Activated CD4-positive, alpha-beta T cell treated with anti-CD3 and anti-CD28 coated beads for 36 hours (primary cell): ENCODE measurements at regions not wholly inside any gene's neighbourhood (a gene's known extent, or its start where the extent isn't known, plus 50 kb on each side); places are given as distances from the start of the nearest gene placed in this dataset.
"Not testable (repeated sequence)": the region's sequence is repeated elsewhere in the genome, so short reads cannot be mapped to it uniquely, and the experiment has no call there.

Source experiments
- ATAC-seq: fragments of 200-7000 bp; cut with Tn5 transposase; one replicate; pipeline ENCODE4 v1.10.0; 2021; ENCODE audit warnings: mild to moderate bottlenecking, moderate library complexity
- CTCF ChIA-PET: fragments of 350-600 bp; sonication (Branson Sonifier 250); formaldehyde crosslinking; loops from one replicate; lab custom pipeline; 2021; ENCODE audit warnings: antibody characterized with exemption; lab: Charles Lee
- POLR2A ChIA-PET: fragments of 350-600 bp; sonication (Branson Sonifier 250); formaldehyde crosslinking; loops from one replicate; lab custom pipeline; 2021; ENCODE audit warnings: antibody characterized with exemption, inconsistent platforms; lab: Charles Lee
- DNase-seq: peaks from one replicate; pipeline ENCODE4 v3.0.0-alpha.2; 2020
- H3K27ac Mint-ChIP-seq: one replicate; pipeline ENCODE4 v1.8.0; 2021; ENCODE audit warnings: mixed read lengths
- H3K27me3 Mint-ChIP-seq: one replicate; pipeline ENCODE4 v1.8.0; 2021; ENCODE audit warnings: mixed read lengths
- H3K36me3 Mint-ChIP-seq: one replicate; pipeline ENCODE4 v1.8.0; 2021; ENCODE audit warnings: low read depth, mixed read lengths
- H3K4me1 Mint-ChIP-seq: one replicate; pipeline ENCODE4 v1.8.0; 2021; ENCODE audit warnings: mixed read lengths
- H3K4me3 Mint-ChIP-seq: one replicate; pipeline ENCODE4 v1.8.0; 2021; ENCODE audit warnings: mild to moderate bottlenecking, moderate library complexity, mixed read lengths
- H3K9me3 Mint-ChIP-seq: one replicate; pipeline ENCODE4 v1.8.0; 2021; ENCODE audit warnings: low read depth, mixed read lengths
- intact Hi-C, 2 experiments: fragments of 100-400 bp; cut with DNase I in 1 of 2; cut with micrococcal nuclease in 1 of 2; formaldehyde crosslinking; loops; one replicate each; pipeline versions ENCODE4 v1.14.2 to v1.15.1; 2022 to 2024; cut with DNase I, micrococcal nuclease

- H3K4me3 Mint-ChIP-seq, H3K36me3 Mint-ChIP-seq, POLR2A ChIA-PET: not testable (repeated sequence)
Observed at GRCh38 chr1:67513392-67514294, 83.4 kb upstream of the SERBP1 start.

GRCh38 chr1:67514300-67514699 is 84.1 kb upstream of the SERBP1 start:
- Mint-ChIP-seq H3K27me3 (no peaks in the 10 kb centered on the region), H3K9me3 (peaks cover 8% of the 10 kb centered on the region), H3K4me3 (no peak overlapping the region), H3K4me1 (no peaks in the 10 kb centered on the region), H3K36me3 (no peaks in the 10 kb centered on the region), H3K27ac (no peak overlapping the region)
- CTCF ChIA-PET, result no interaction called here
- no peak for DNase-seq
- POLR2A ChIA-PET, result no interaction called here
- ATAC-seq, result no peak
- intact Hi-C loops, result no loop called here

More at GRCh38 chr1:67513392-67514294, 83.4 kb upstream of the SERBP1 start:
- DNase-seq, H3K4me1 Mint-ChIP-seq, H3K27ac Mint-ChIP-seq, H3K27me3 Mint-ChIP-seq, H3K9me3 Mint-ChIP-seq, intact Hi-C loops, ATAC-seq: not testable (repeated sequence)
- CTCF ChIA-PET, result interaction anchor here (1.2 kb wide), 1 partner anchor 14 kb away, joined by 3 read pairs; no protein-coding TSS in a partner anchor

- POLR2A ChIA-PET, result no interaction called here
- Mint-ChIP-seq H3K4me1 (no peaks in the 10 kb centered on the region), H3K27me3 (no peaks in the 10 kb centered on the region)
Observed at GRCh38 chr1:67514786-67515185, 84.6 kb upstream of the SERBP1 start.

GRCh38 chr1:67515324-67516080 is 85.3 kb upstream of the SERBP1 start:
- H3K4me1 Mint-ChIP-seq, result no peaks in the 10 kb centered on the region
- no peaks in the 10 kb centered on the region for H3K36me3 Mint-ChIP-seq
- DNase-seq, result no peak
- H3K27me3 Mint-ChIP-seq, result no peaks in the 10 kb centered on the region
- no peak overlapping the region for H3K4me3 Mint-ChIP-seq
- ChIA-PET POLR2A (interaction anchor here (0.5 kb wide), 1 partner anchor 146 kb away, joined by 3 read pairs; no protein-coding TSS in a partner anchor), CTCF (interaction anchor here (2.8 kb wide), 1 partner anchor 15 kb away, joined by 11 read pairs; no protein-coding TSS in a partner anchor)
- H3K9me3 Mint-ChIP-seq, result peaks cover 8% of the 10 kb centered on the region
- no peak overlapping the region for H3K27ac Mint-ChIP-seq
- no peak for ATAC-seq
- intact Hi-C loops, result no loop called here

More at GRCh38 chr1:67514786-67515185, 84.6 kb upstream of the SERBP1 start:
- intact Hi-C loops, result no loop called here
- no peak overlapping the region for H3K27ac Mint-ChIP-seq
- CTCF ChIA-PET, result no interaction called here
- H3K4me3 Mint-ChIP-seq, result no peak overlapping the region
- DNase-seq, result no peak
- peaks cover 8% of the 10 kb centered on the region for H3K9me3 Mint-ChIP-seq
- no peaks in the 10 kb centered on the region for H3K36me3 Mint-ChIP-seq
- no peak for ATAC-seq

GRCh38 chr1:67517046-67517445 is 86.8 kb upstream of the SERBP1 start:
- Mint-ChIP-seq H3K9me3 (peaks cover 8% of the 10 kb centered on the region), H3K27ac (no peak overlapping the region), H3K4me1 (no peaks in the 10 kb centered on the region), H3K36me3 (no peaks in the 10 kb centered on the region), H3K27me3 (no peaks in the 10 kb centered on the region), H3K4me3 (no peak overlapping the region)
- ChIA-PET POLR2A (interaction anchor here (1.0 kb wide), 1 partner anchor 11 kb away, joined by 4 read pairs; no protein-coding TSS in a partner anchor), CTCF (interaction anchor here (1.1 to 2.8 kb wide), 3 partner anchors 16 to 21 kb away, joined by 4 to 11 read pairs (median 4); no protein-coding TSS in a partner anchor)
- DNase-seq (no peak), ATAC-seq (no peak)
- intact Hi-C loops, result no loop called here

- ChIA-PET CTCF (interaction anchor here (1.0 to 1.5 kb wide), 6 partner anchors 13 to 401 kb away, joined by 3 to 5 read pairs (median 3); no protein-coding TSS in a partner anchor), POLR2A (interaction anchor here (0.6 kb wide), 1 partner anchor 266 kb away, joined by 4 read pairs; no protein-coding TSS in a partner anchor)
- Mint-ChIP-seq H3K4me3 (no peak overlapping the region), H3K9me3 (no peaks in the 10 kb centered on the region), H3K36me3 (no peaks in the 10 kb centered on the region), H3K27ac (no peak overlapping the region), H3K27me3 (peaks cover 4% of the 10 kb centered on the region), H3K4me1 (no peaks in the 10 kb centered on the region)
- intact Hi-C loops, result no loop called here
- ATAC-seq (no peak), DNase-seq (no peak)
Observed at GRCh38 chr1:67522001-67522441, 91.8 kb upstream of the SERBP1 start.

GRCh38 chr1:67522793-67523192 is 92.6 kb upstream of the SERBP1 start:
- intact Hi-C loops, result no loop called here
- Mint-ChIP-seq H3K4me3 (no peak overlapping the region), H3K27ac (no peak overlapping the region), H3K36me3 (no peaks in the 10 kb centered on the region), H3K9me3 (no peaks in the 10 kb centered on the region), H3K27me3 (peaks cover 4% of the 10 kb centered on the region), H3K4me1 (no peaks in the 10 kb centered on the region)
- DNase-seq (no peak), ATAC-seq (no peak)
- POLR2A ChIA-PET, result no interaction called here
- CTCF ChIA-PET, result interaction anchor here (0.7 to 1.5 kb wide), 9 partner anchors 12 to 401 kb away, joined by 3 to 5 read pairs (median 3); no protein-coding TSS in a partner anchor

GRCh38 chr1:67524143-67525052 is 94.2 kb upstream of the SERBP1 start:
- Mint-ChIP-seq H3K9me3 (no peaks in the 10 kb centered on the region), H3K27me3 (peaks cover 6% of the 10 kb centered on the region), H3K4me3 (no peak overlapping the region), H3K27ac (no peak overlapping the region), H3K36me3 (no peaks in the 10 kb centered on the region), H3K4me1 (no peaks in the 10 kb centered on the region)
- DNase-seq (no peak), ATAC-seq (no peak)
- intact Hi-C loops, result no loop called here
- CTCF ChIA-PET, result interaction anchor here (0.8 to 2.9 kb wide), 4 partner anchors 23 to 392 kb away, joined by 3 to 12 read pairs (median 3); no protein-coding TSS in a partner anchor
- POLR2A ChIA-PET, result no interaction called here

- POLR2A ChIA-PET, result no interaction called here
- Mint-ChIP-seq H3K4me3 (no peak overlapping the region), H3K27me3 (peaks cover 7% of the 10 kb centered on the region), H3K27ac (no peak overlapping the region), H3K36me3 (no peaks in the 10 kb centered on the region), H3K4me1 (no peaks in the 10 kb centered on the region), H3K9me3 (no peaks in the 10 kb centered on the region)
- no peak for ATAC-seq
- no peak for DNase-seq
- intact Hi-C loops, result no loop called here
- CTCF ChIA-PET, result interaction anchor here (0.5 to 2.9 kb wide), 5 partner anchors 12 to 934 kb away, joined by 3 to 12 read pairs (median 3); no protein-coding TSS in a partner anchor
Observed at GRCh38 chr1:67525053-67525760, 95.0 kb upstream of the SERBP1 start.

GRCh38 chr1:67528141-67528540 is 97.9 kb upstream of the SERBP1 start:
- DNase-seq (no peak), ATAC-seq (no peak)
- Mint-ChIP-seq H3K27ac (no peak overlapping the region), H3K9me3 (no peaks in the 10 kb centered on the region), H3K36me3 (no peaks in the 10 kb centered on the region), H3K27me3 (peaks cover 7% of the 10 kb centered on the region), H3K4me1 (no peaks in the 10 kb centered on the region), H3K4me3 (no peak overlapping the region)
- POLR2A ChIA-PET, result no interaction called here
- intact Hi-C loops, result no loop called here
- CTCF ChIA-PET, result interaction anchor here (0.6 to 1.9 kb wide), 6 partner anchors 10 to 249 kb away, joined by 3 to 8 read pairs (median 4); no protein-coding TSS in a partner anchor
